Ovary (tissue), 7 donors: ENCODE measurements at regions not wholly inside any gene's neighbourhood (a gene's known extent, or its start where the extent isn't known, plus 50 kb on each side); places are given as distances from the start of the nearest gene placed in this dataset.

Source experiments
- DNase-seq, 5 donors: peaks; one replicate each; pipeline ENCODE4 v3.0.0-alpha.2; 2019 to 2020
- H3K27ac ChIP-seq, 2 donors: fragments of 200-600 bp; one replicate each; pipeline versions ENCODE4 v1.5.1 to v1.8.0; 2019 to 2022
- H3K27me3 ChIP-seq: fragments of 200-600 bp; one replicate; pipeline ENCODE4 v1.8.0; 2022
- H3K36me3 ChIP-seq: fragments of 200-600 bp; sonication (generic); one replicate; pipeline ENCODE4 v1.5.1; 2019
- H3K4me1 ChIP-seq: one replicate; pipeline ENCODE4 v1.8.1; 2013; ENCODE audit warnings: mild to moderate bottlenecking, moderate library complexity; ENCODE audit not compliant: insufficient read depth
- H3K4me3 ChIP-seq: fragments of 200-600 bp; sonication (generic); one replicate; pipeline ENCODE4 v1.5.1; 2017
- H3K9me3 ChIP-seq, 2 donors: fragments of 200-600 bp in 1 of 2; sonication (generic) in 1 of 2; one replicate each; pipeline versions ENCODE4 v1.5.1 to v1.8.1; 2013 to 2019; ENCODE audit warnings: mild to moderate bottlenecking in 1 of 2, moderate library complexity in 1 of 2
- CTCF ChIP-seq, 3 donors: fragments of 450-650 bp in 2 of 3; fragments of 200-600 bp in 1 of 3; IDR thresholded peaks; one replicate each; pipeline versions ENCODE4 v1.5.1 to v1.8.0; 2016 to 2022; ENCODE audit warnings: antibody characterized with exemption in 3 of 3, mild to moderate bottlenecking in 1 of 3
- EP300 ChIP-seq: sonication (generic); formaldehyde crosslinking; IDR thresholded peaks from one replicate; pipeline ENCODE4 v1.6.1; 2017; ENCODE audit warnings: antibody characterized with exemption
- POLR2A ChIP-seq: fragments of 450-650 bp; IDR thresholded peaks from one replicate; pipeline ENCODE4 v1.6.1; 2017; ENCODE audit warnings: antibody characterized with exemption, mild to moderate bottlenecking, moderate library complexity
- WGBS, 3 donors: extraction: QIAGEN DNeasy Blood & Tissue Kit in 1 of 3; methylation state at CpG; one replicate each; pipeline versions ENCODE4 v1.1.5 to v1.1.7; 2013 to 2017; 5-methylcytosine and 5-hydroxymethylcytosine counted together
- intact Hi-C, 4 donors: fragments of 100-400 bp; cut with DNase I; formaldehyde crosslinking; loops; one replicate each; pipeline versions ENCODE4 v1.11.0 to v1.15.1; 2022 to 2023
- donor health status: DM: no; HTN: no; CAD: no; lungs with moderate emphysema.
- donor health status: DM: no; HTN: no; CAD: no.
- donor health status: Bipolar disorder and iron deficiency.
- donor health status: DM: no; HTN: no; CAD: no.
- donor health status: DM: yes; HTN: yes; CAD: no.

GRCh38 chr2:70036290-70036689, 51.0 kb upstream of the PCBP1 start:
- 96 to 99% (median 98%) methylated on average over 2 of the region's 2 CpGs for WGBS, 3 donors
- H3K9me3 ChIP-seq: no peaks in the 10 kb centered on the region
- intact Hi-C loops: no loop called here
- no peaks in the 10 kb centered on the region for H3K27me3 ChIP-seq
- no peaks in the 10 kb centered on the region for H3K36me3 ChIP-seq
- peaks cover 6% of the 10 kb centered on the region for H3K4me1 ChIP-seq
- TF ChIP-seq EP300 (no peak), CTCF (IDR thresholded peaks at IDR 0.05) (no peak), POLR2A (no peak)
- no peak for DNase-seq
- H3K27ac ChIP-seq: no peak overlapping the region
- no peak overlapping the region for H3K4me3 ChIP-seq

GRCh38 chr2:70035344-70035844, 51.9 kb upstream of the PCBP1 start:
- Histone ChIP-seq H3K27ac (no peak overlapping the region), H3K36me3 (no peaks in the 10 kb centered on the region), H3K9me3 (no peaks in the 10 kb centered on the region), H3K4me3 (no peak overlapping the region), H3K27me3 (no peaks in the 10 kb centered on the region), H3K4me1 (peaks cover 9% of the 10 kb centered on the region)
- intact Hi-C loops: no loop called here
- no peak for DNase-seq
- 18 to 29% (median 24%) methylated on average over 1 of the region's 1 CpG for WGBS, 3 donors
- TF ChIP-seq CTCF (IDR thresholded peaks at IDR 0.05): no peak

GRCh38 chr2:70030724-70031420, 56.4 kb upstream of the PCBP1 start:
- H3K27me3 ChIP-seq: no peaks in the 10 kb centered on the region
- no peak for DNase-seq
- no peaks in the 10 kb centered on the region for H3K36me3 ChIP-seq
- H3K4me3 ChIP-seq: no peak overlapping the region
- TF ChIP-seq CTCF (IDR thresholded peaks at IDR 0.05): no peak
- no peak for TF ChIP-seq EP300
- peaks cover 13% of the 10 kb centered on the region for H3K4me1 ChIP-seq
- H3K9me3 ChIP-seq: no peaks in the 10 kb centered on the region
- intact Hi-C loops: no loop called here
- H3K27ac ChIP-seq: peak overlapping the region; percentile 66 to 89
- 96 to 100% (median 97%) methylated on average over 1 of the region's 1 CpG for WGBS, 3 donors

GRCh38 chr2:70029814-70030409, 57.4 kb upstream of the PCBP1 start:
- 2 to 5% (median 4%) methylated on average over 3 of the region's 3 CpGs for WGBS, 3 donors
- TF ChIP-seq POLR2A (no peak), EP300 (no peak), CTCF (IDR thresholded peaks at IDR 0.05) (no peak)
- Histone ChIP-seq H3K4me1 (peaks cover 8% of the 10 kb centered on the region), H3K9me3 (no peaks in the 10 kb centered on the region), H3K36me3 (no peaks in the 10 kb centered on the region), H3K27me3 (no peaks in the 10 kb centered on the region), H3K4me3 (no peak overlapping the region), H3K27ac (peak overlapping the region; percentile 66 to 89)
- peak; percentile 71 to 82 (median 74) for DNase-seq
- intact Hi-C loops: no loop called here
